ENCODE measurements at regions not wholly inside any gene's neighbourhood (a gene's known extent, or its start where the extent isn't known, plus 50 kb on each side); places are given as distances from the start of the nearest gene placed in this dataset.

DNA sequence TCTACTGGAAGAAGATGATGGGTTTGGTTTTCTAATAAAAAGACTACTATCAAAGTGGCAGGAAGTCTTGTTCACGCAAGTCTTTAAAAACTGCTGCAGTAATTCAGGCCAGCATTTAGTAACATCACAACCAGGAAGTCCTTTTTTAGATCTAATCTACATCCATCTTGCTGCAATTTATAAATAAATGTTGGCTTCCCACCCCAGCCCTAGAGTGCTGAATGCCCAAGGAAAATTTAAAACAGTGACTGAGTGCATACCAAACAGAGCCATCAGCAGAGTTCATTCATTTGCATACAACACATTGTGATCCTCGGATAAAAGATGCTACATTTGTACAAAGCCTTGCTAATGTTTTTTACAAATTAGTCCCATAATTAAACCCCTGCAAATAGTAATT is 72.1 kb downstream of the PHLDA1 start:
- H3K27ac Mint-ChIP-seq: no peak overlapping the region
- peak overlapping the region; percentile 87 for H2AFZ ChIP-seq (replicated peaks)
- H3K36me3 Mint-ChIP-seq: no peaks in the 10 kb centered on the region
- peaks cover 21% of the 10 kb centered on the region for H3K4me1 ChIP-seq
- no peak overlapping the region for H3K9ac ChIP-seq
- no peaks in the 10 kb centered on the region for H4K20me1 ChIP-seq (ENCODE audit: low read depth)
- peak overlapping the region; percentile 65 for H3K4me2 ChIP-seq
- TF ChIP-seq, protein P1, sequence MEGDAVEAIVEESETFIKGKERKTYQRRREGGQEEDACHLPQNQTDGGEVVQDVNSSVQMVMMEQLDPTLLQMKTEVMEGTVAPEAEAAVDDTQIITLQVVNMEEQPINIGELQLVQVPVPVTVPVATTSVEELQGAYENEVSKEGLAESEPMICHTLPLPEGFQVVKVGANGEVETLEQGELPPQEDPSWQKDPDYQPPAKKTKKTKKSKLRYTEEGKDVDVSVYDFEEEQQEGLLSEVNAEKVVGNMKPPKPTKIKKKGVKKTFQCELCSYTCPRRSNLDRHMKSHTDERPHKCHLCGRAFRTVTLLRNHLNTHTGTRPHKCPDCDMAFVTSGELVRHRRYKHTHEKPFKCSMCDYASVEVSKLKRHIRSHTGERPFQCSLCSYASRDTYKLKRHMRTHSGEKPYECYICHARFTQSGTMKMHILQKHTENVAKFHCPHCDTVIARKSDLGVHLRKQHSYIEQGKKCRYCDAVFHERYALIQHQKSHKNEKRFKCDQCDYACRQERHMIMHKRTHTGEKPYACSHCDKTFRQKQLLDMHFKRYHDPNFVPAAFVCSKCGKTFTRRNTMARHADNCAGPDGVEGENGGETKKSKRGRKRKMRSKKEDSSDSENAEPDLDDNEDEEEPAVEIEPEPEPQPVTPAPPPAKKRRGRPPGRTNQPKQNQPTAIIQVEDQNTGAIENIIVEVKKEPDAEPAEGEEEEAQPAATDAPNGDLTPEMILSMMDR (IDR thresholded peaks at IDR 0.05): no peak
- no peak for TF ChIP-seq EZH2 (IDR thresholded peaks at IDR 0.05)
- TF ChIP-seq EZH2phosphoT487 (IDR thresholded peaks at IDR 0.05): no peak
- no peaks in the 10 kb centered on the region for H3K27me3 ChIP-seq
- H3K9me3 ChIP-seq (ENCODE audit: low read depth): no peaks in the 10 kb centered on the region
- H3K4me1 Mint-ChIP-seq: peaks cover 25% of the 10 kb centered on the region
- H3K4me3 Mint-ChIP-seq: no peak overlapping the region
- H3K79me2 ChIP-seq (ENCODE audit: low read depth): no peaks in the 10 kb centered on the region
- H3K4me3 ChIP-seq: no peak overlapping the region
- H3K27ac ChIP-seq: no peak overlapping the region
- no peaks in the 10 kb centered on the region for H3K9me3 Mint-ChIP-seq
- H3K36me3 ChIP-seq: no peaks in the 10 kb centered on the region
- H3K27me3 Mint-ChIP-seq (ENCODE audit: insufficient read depth, low read depth): peaks cover 5% of the 10 kb centered on the region
- H3F3A ChIP-seq (ENCODE audit: low read depth): peaks cover 13% of the 10 kb centered on the region
- DNase-seq (ENCODE audit: low spot score): no peak

DNA sequence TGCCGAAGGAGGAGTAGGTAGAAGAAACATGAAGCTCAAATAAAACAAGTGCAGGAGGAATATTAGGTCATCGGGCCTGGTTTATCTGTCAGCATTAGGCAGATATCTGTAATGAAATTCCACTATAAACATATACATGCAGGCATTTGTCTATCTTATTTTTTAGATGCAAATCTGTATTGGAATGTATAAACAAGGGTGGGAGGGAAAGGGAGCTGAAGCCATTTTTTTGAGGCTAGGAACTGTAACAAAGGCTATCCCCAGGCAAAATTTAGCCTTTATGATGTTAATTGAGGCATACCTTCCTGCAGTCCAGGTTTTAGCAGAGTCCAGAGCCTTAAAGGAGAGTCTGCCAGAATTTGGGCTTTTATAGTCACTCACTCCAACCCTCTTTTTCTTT is 72.5 kb downstream of the PHLDA1 start:
- no peaks in the 10 kb centered on the region for H4K20me1 ChIP-seq (ENCODE audit: low read depth)
- no peak overlapping the region for H3K4me3 Mint-ChIP-seq
- peak overlapping the region; percentile 87 for H2AFZ ChIP-seq (replicated peaks)
- peak overlapping the region; percentile 59 for H3K27ac ChIP-seq
- no peaks in the 10 kb centered on the region for H3K27me3 ChIP-seq
- H3K9ac ChIP-seq: no peak overlapping the region
- H3K4me1 ChIP-seq: peaks cover 21% of the 10 kb centered on the region
- no peak overlapping the region for H3K4me3 ChIP-seq
- TF ChIP-seq EZH2phosphoT487 (IDR thresholded peaks at IDR 0.05) (no peak), EZH2 (IDR thresholded peaks at IDR 0.05) (no peak)
- TF ChIP-seq, protein P1 (IDR thresholded peaks at IDR 0.05): no peak
- H3K79me2 ChIP-seq (ENCODE audit: low read depth): no peaks in the 10 kb centered on the region
- peaks cover 13% of the 10 kb centered on the region for H3F3A ChIP-seq (ENCODE audit: low read depth)
- H3K27me3 Mint-ChIP-seq (ENCODE audit: insufficient read depth, low read depth): peaks cover 7% of the 10 kb centered on the region
- no peak overlapping the region for H3K27ac Mint-ChIP-seq
- H3K36me3 ChIP-seq: no peaks in the 10 kb centered on the region
- peak overlapping the region; percentile 65 for H3K4me2 ChIP-seq
- H3K4me1 Mint-ChIP-seq: peaks cover 30% of the 10 kb centered on the region
- H3K36me3 Mint-ChIP-seq: no peaks in the 10 kb centered on the region
- DNase-seq (ENCODE audit: low spot score): peak; percentile 52
- H3K9me3 ChIP-seq (ENCODE audit: low read depth): no peaks in the 10 kb centered on the region
- no peaks in the 10 kb centered on the region for H3K9me3 Mint-ChIP-seq

DNA sequence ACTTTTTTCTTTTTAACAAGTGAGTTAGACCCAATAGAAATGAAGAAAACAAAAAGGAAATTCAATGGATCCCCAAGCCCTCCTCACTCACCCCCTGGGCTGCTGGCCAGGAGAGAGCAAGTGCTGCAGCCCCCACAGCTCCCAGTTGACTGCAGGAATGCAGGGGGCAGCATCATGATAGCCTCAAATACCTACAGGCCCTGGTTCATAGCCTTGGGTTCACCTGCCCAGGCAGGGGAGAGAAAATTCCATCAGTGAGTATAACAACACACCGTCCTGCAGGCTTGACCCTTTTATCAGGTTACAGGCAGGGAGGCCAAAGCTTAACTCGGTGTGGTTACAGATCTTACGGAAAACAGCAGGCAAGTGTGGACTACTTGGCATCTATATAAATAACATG is 76.3 kb downstream of the PHLDA1 start:
- no peaks in the 10 kb centered on the region for H3K79me2 ChIP-seq (ENCODE audit: low read depth)
- no peak overlapping the region for H3K4me2 ChIP-seq
- no peak overlapping the region for H3K4me3 Mint-ChIP-seq
- H3K4me1 ChIP-seq: peaks cover 19% of the 10 kb centered on the region
- no peak for TF ChIP-seq EZH2 (IDR thresholded peaks at IDR 0.05)
- TF ChIP-seq, protein P1 (IDR thresholded peaks at IDR 0.05): no peak
- no peak for TF ChIP-seq EZH2phosphoT487 (IDR thresholded peaks at IDR 0.05)
- no peak overlapping the region for H2AFZ ChIP-seq (replicated peaks)
- H3K36me3 ChIP-seq: no peaks in the 10 kb centered on the region
- DNase-seq (ENCODE audit: low spot score): no peak
- H3K9me3 ChIP-seq (ENCODE audit: low read depth): no peaks in the 10 kb centered on the region
- H3F3A ChIP-seq (ENCODE audit: low read depth): peaks cover 13% of the 10 kb centered on the region
- H3K27me3 ChIP-seq: no peaks in the 10 kb centered on the region
- H3K9me3 Mint-ChIP-seq: no peaks in the 10 kb centered on the region
- no peak overlapping the region for H3K27ac ChIP-seq
- no peaks in the 10 kb centered on the region for H4K20me1 ChIP-seq (ENCODE audit: low read depth)
- no peak overlapping the region for H3K9ac ChIP-seq
- H3K4me1 Mint-ChIP-seq: peaks cover 41% of the 10 kb centered on the region
- no peak overlapping the region for H3K27ac Mint-ChIP-seq
- no peaks in the 10 kb centered on the region for H3K36me3 Mint-ChIP-seq
- H3K27me3 Mint-ChIP-seq (ENCODE audit: insufficient read depth, low read depth): peaks cover 5% of the 10 kb centered on the region
- H3K4me3 ChIP-seq: no peak overlapping the region
